ENCODE measurements at regions not wholly inside any gene's neighbourhood (a gene's known extent, or its start where the extent isn't known, plus 50 kb on each side); places are given as distances from the start of the nearest gene placed in this dataset.

DNA sequence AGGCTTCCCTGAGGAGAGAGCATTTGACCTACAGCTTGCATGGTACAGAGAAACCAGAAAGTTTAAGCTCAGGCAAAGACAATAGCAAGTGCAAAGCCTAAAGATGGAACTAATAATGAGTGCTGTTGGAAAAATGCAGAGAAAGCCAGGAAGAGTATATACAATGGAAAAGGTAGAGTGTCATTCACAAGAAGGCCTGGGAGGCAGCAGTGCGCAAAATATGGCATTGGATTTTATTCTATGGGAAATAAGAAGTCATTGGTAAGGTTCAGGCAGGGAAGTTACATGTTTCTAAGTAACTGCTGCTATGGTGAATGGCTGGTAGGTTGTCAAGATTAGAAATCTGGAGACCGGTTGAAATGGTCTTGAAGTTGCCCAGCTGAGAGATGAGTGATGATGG is 2167.3 kb upstream of the CELF4 start:
- TF ChIP-seq PHF8 (conservative IDR thresholded peaks at IDR 0.05; ENCODE audit: low read depth, low read length), result no peak
- TF ChIP-seq TEAD4 (IDR thresholded peaks at IDR 0.05; ENCODE audit: low read depth, low read length), result no peak
- no peak for TF ChIP-seq POLR2A (IDR thresholded peaks at IDR 0.05; ENCODE audit: control extremely low read depth in 1 of 2, low read depth in 2 of 2, low read length in 2 of 2)
- TF ChIP-seq, protein P1, sequence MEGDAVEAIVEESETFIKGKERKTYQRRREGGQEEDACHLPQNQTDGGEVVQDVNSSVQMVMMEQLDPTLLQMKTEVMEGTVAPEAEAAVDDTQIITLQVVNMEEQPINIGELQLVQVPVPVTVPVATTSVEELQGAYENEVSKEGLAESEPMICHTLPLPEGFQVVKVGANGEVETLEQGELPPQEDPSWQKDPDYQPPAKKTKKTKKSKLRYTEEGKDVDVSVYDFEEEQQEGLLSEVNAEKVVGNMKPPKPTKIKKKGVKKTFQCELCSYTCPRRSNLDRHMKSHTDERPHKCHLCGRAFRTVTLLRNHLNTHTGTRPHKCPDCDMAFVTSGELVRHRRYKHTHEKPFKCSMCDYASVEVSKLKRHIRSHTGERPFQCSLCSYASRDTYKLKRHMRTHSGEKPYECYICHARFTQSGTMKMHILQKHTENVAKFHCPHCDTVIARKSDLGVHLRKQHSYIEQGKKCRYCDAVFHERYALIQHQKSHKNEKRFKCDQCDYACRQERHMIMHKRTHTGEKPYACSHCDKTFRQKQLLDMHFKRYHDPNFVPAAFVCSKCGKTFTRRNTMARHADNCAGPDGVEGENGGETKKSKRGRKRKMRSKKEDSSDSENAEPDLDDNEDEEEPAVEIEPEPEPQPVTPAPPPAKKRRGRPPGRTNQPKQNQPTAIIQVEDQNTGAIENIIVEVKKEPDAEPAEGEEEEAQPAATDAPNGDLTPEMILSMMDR (IDR thresholded peaks at IDR 0.05; ENCODE audit: control extremely low read depth in 1 of 3, insufficient read depth in 1 of 3, low read depth in 1 of 3, low read length in 3 of 3), result peak in 2 of 3 experiments; percentile 18 to 44; a peak in 2 of 4 replicates
- TF ChIP-seq POLR2AphosphoS5 (IDR thresholded peaks at IDR 0.05; ENCODE audit: low read depth, low read length), result no peak
- no peak for TF ChIP-seq ZNF274 (IDR thresholded peaks at IDR 0.05; ENCODE audit: borderline replicate concordance, extremely low read depth, low read length)

Measured in H1 (cell line).